ENCODE measurements at regions not wholly inside any gene's neighbourhood (a gene's known extent, or its start where the extent isn't known, plus 50 kb on each side); places are given as distances from the start of the nearest gene placed in this dataset.

- TF ChIP-seq, protein P1, sequence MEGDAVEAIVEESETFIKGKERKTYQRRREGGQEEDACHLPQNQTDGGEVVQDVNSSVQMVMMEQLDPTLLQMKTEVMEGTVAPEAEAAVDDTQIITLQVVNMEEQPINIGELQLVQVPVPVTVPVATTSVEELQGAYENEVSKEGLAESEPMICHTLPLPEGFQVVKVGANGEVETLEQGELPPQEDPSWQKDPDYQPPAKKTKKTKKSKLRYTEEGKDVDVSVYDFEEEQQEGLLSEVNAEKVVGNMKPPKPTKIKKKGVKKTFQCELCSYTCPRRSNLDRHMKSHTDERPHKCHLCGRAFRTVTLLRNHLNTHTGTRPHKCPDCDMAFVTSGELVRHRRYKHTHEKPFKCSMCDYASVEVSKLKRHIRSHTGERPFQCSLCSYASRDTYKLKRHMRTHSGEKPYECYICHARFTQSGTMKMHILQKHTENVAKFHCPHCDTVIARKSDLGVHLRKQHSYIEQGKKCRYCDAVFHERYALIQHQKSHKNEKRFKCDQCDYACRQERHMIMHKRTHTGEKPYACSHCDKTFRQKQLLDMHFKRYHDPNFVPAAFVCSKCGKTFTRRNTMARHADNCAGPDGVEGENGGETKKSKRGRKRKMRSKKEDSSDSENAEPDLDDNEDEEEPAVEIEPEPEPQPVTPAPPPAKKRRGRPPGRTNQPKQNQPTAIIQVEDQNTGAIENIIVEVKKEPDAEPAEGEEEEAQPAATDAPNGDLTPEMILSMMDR (conservative IDR thresholded peaks at IDR 0.05; ENCODE audit: control insufficient read depth, insufficient read depth, low read depth, low read length): no peak
- no peak for DNase-seq (ENCODE audit: low read depth)
- no peak overlapping the region for H3K4me3 ChIP-seq (ENCODE audit: control insufficient read depth, low read depth, low read length)
Observed at GRCh38 chr18:55139307-55139706, 180.0 kb upstream of the CCDC68 start.

- DNase-seq (ENCODE audit: low read depth): no peak
- TF ChIP-seq, protein P1 (conservative IDR thresholded peaks at IDR 0.05; ENCODE audit: control insufficient read depth, insufficient read depth, low read depth, low read length): no peak
- no peak overlapping the region for H3K4me3 ChIP-seq (ENCODE audit: control insufficient read depth, low read depth, low read length)
Observed at GRCh38 chr18:55138401-55138800, 179.1 kb upstream of the CCDC68 start.

DNA sequence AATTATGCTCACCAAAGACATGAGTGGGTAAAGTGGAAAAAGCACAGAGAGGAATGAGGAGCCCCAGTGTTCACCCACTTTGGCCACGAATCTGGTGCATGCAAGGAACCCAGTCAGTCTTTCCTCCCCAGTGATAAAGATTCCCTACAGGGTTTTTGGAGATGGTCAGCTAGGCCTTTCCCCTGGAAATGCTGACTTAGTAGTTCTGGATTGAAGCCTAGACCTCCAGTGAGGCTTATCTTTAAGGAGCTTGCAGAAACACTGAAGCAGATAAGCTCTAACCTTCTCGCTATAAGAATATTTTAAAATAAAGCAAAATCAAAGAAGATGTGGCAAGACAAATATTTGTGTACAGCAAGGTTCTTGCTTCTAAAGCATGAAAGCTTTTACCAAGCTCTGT, 178.3 kb upstream of the CCDC68 start:
- TF ChIP-seq, protein P1 (conservative IDR thresholded peaks at IDR 0.05; ENCODE audit: control insufficient read depth, insufficient read depth, low read depth, low read length): no peak
- no peak for DNase-seq (ENCODE audit: low read depth)
- no peak overlapping the region for H3K4me3 ChIP-seq (ENCODE audit: control insufficient read depth, low read depth, low read length)

DNA sequence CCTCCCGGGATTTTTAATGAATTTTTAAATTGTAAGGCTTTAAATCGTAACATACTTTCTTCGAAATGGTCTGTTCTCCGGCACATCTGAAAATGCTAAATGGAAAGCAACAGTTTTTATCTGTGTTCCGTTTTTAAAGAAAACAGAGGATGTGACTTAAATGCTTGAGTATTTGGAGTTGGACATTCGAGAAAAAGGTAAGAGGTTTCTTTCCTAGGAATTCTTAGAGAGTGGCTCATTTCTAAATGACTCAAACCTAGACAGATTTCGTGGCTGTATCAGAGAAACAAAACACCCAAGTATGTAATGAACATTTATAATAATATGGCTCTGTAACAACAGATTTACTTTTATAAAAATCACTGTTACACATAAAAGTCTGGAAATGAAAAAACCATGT, 177.6 kb upstream of the CCDC68 start:
- no peak overlapping the region for H3K4me3 ChIP-seq (ENCODE audit: control insufficient read depth, low read depth, low read length)
- no peak for DNase-seq (ENCODE audit: low read depth)
- TF ChIP-seq, protein P1 (conservative IDR thresholded peaks at IDR 0.05; ENCODE audit: control insufficient read depth, insufficient read depth, low read depth, low read length): no peak

DNA sequence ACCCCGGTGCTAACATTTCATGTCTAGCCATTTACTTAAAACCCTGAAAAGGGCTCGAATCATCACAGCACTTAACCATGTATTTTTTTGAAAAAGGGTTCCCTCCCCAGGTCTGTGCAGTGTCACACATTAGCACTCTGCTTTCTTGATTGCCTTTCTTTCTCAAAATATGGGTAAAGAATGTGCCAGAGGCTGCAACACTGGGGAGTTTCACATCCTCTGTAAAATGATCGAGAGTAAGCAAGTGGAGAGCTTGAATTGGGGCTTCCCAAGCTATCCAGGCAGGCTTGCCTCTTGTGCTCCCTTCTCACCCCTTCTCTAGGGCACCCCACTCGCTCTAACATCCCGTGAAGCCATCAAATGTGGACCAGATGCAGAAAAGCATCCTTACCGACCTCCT, 177.0 kb upstream of the CCDC68 start:
- DNase-seq (ENCODE audit: low read depth): no peak
- no peak overlapping the region for H3K4me3 ChIP-seq (ENCODE audit: control insufficient read depth, low read depth, low read length)
- TF ChIP-seq, protein P1 (conservative IDR thresholded peaks at IDR 0.05; ENCODE audit: control insufficient read depth, insufficient read depth, low read depth, low read length): no peak

GRCh38 chr18:55133378-55133777, 174.1 kb upstream of the CCDC68 start:
- TF ChIP-seq, protein P1 (conservative IDR thresholded peaks at IDR 0.05; ENCODE audit: control insufficient read depth, insufficient read depth, low read depth, low read length): no peak
- DNase-seq (ENCODE audit: low read depth): no peak
- no peak overlapping the region for H3K4me3 ChIP-seq (ENCODE audit: control insufficient read depth, low read depth, low read length)

DNA sequence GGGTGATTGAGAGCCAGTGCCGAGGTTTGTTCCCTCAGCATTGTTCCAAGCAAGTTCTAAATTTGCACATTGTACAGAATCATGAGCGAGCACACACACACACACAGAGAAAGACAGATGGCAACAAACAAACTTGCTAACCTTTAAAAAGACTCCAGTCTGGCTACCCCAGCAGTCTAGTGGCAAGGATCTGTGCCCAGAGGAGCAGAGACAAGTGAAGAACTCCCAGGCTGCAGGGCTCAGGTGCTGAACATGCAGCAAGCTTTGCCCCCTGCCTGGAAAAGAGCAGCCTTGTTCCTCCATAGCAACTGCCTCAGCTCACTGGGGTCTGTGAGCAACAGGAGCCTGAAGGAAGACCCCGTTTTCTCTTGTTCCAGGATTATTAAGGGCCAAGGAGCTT, 169.2 kb upstream of the CCDC68 start:
- TF ChIP-seq, protein P1 (conservative IDR thresholded peaks at IDR 0.05; ENCODE audit: control insufficient read depth, insufficient read depth, low read depth, low read length): no peak
- DNase-seq (ENCODE audit: low read depth): no peak
- no peak overlapping the region for H3K4me3 ChIP-seq (ENCODE audit: control insufficient read depth, low read depth, low read length)

Measured in fibroblast of mammary gland (primary cell).